K562 (cell line): ENCODE measurements at regions not wholly inside any gene's neighbourhood (a gene's known extent, or its start where the extent isn't known, plus 50 kb on each side); places are given as distances from the start of the nearest gene placed in this dataset.

Experiments used
- ATAC-seq: fragments of 200-7000 bp; cut with Tn5 transposase; 3 replicates; pipeline ENCODE4 v1.9.1; 2020; ENCODE audit warnings: moderate library complexity
- BruUV-seq: library from RNA; stranded (reverse); fragments of 400-500 nt; replicated peaks from 2 replicates; lab custom pipeline; 2021; lab: Mats Ljungman, UMichigan
- CTCF ChIA-PET: fragments of 300-600 bp; formaldehyde crosslinking; extraction: SDS; loops from one replicate; lab custom pipeline; 2021; ENCODE audit warnings: low intra/inter-chr PET ratio; lab: Yijun Ruan, JAX
- POLR2A ChIA-PET: fragments of 300-600, 350-650 bp; sonication (Branson Sonifier 250); formaldehyde crosslinking; extraction: SDS; loops from one replicate; lab custom pipeline; 2021; ENCODE audit warnings: antibody characterized with exemption, inconsistent platforms; lab: Yijun Ruan, JAX
- DNase-seq, 4 experiments: peaks; one replicate each; pipeline versions ENCODE4 v3.0.0 to v3.0.0-alpha.2; 2011 to 2018; ENCODE audit warnings: low spot score in 3 of 4, mixed read lengths in 3 of 4; ENCODE audit errors: extremely low read depth in 1 of 4
- FAIRE-seq: peaks from 2 replicates; lab custom pipeline; 2011; peaks lifted over from hg19 to GRCh38; lab: Jason Lieb, UNC
- H2AFZ ChIP-seq: 2 replicates; pipeline ENCODE4 v1.6.0; 2011; ENCODE audit warnings: low read depth, low read length, control low read depth, inconsistent platforms
- H3K27ac ChIP-seq: fragments of 200-600 bp; 3 replicates; pipeline ENCODE4 v1.8.0; 2011; ENCODE audit warnings: low read depth, mild to moderate bottlenecking, control low read depth, inconsistent platforms, low read length, moderate library complexity, mixed read lengths; ENCODE audit errors: extremely low read depth
- H3K27me3 ChIP-seq, 2 experiments: fragments of 300-600 bp in 1 of 2; 2 replicates in 1 of 2; 3 replicates in 1 of 2; pipeline versions ENCODE4 v1.6.0 to v1.8.0; 2011; ENCODE audit warnings: inconsistent platforms in 2 of 2, low read length in 2 of 2, mild to moderate bottlenecking in 1 of 2, mixed read lengths in 1 of 2, moderate library complexity in 1 of 2; ENCODE audit not compliant: control insufficient read depth in 2 of 2, insufficient read depth in 2 of 2
- H3K36me3 ChIP-seq: fragments of 300-600 bp; 3 replicates; pipeline ENCODE4 v1.8.0; 2011; ENCODE audit warnings: mild to moderate bottlenecking, low read length, inconsistent platforms; ENCODE audit not compliant: control insufficient read depth, insufficient read depth
- H3K4me1 ChIP-seq, 2 experiments: fragments of 200-600 bp in 1 of 2; replicated peaks in 1 of 2; 2 replicates in 1 of 2; 3 replicates in 1 of 2; pipeline versions ENCODE4 v1.5.1 to v1.8.0; 2011; ENCODE audit warnings: inconsistent platforms in 2 of 2, low read length in 2 of 2, mild to moderate bottlenecking in 1 of 2, mixed read lengths in 1 of 2, moderate library complexity in 1 of 2; ENCODE audit not compliant: control insufficient read depth in 2 of 2, insufficient read depth in 2 of 2
- H3K4me2 ChIP-seq: 2 replicates; pipeline ENCODE4 v1.6.1; 2011; ENCODE audit warnings: low read length, control low read depth, inconsistent platforms, mixed read lengths; ENCODE audit not compliant: insufficient read depth
- H3K4me3 ChIP-seq: fragments of 200-600 bp; sonication (generic), shearing (Covaris generic); 2 replicates; pipeline ENCODE4 v1.5.1; 2016; ENCODE audit warnings: control low read depth, inconsistent platforms
- H3K79me2 ChIP-seq: fragments of 200-600 bp; 3 replicates; pipeline ENCODE4 v1.8.0; 2011; ENCODE audit warnings: low read length, inconsistent platforms; ENCODE audit not compliant: control insufficient read depth, insufficient read depth
- H3K9ac ChIP-seq, 2 experiments: 2 replicates each; pipeline versions ENCODE4 v1.6.0 to v1.6.1; 2011; ENCODE audit warnings: low read depth in 2 of 2, low read length in 2 of 2, control low read depth in 1 of 2, inconsistent platforms in 1 of 2, mild to moderate bottlenecking in 1 of 2, mixed read lengths in 1 of 2; ENCODE audit not compliant: insufficient read depth in 1 of 2
- H3K9me1 ChIP-seq: one replicate; pipeline ENCODE4 v1.6.0; 2011; ENCODE audit warnings: inconsistent platforms, mild to moderate bottlenecking, low read length, moderate library complexity; ENCODE audit not compliant: control insufficient read depth, insufficient read depth
- H3K9me3 ChIP-seq: replicated peaks from 2 replicates; pipeline ENCODE4 v1.5.1; 2011; ENCODE audit warnings: low read depth, low read length, inconsistent platforms; ENCODE audit not compliant: control insufficient read depth, insufficient read depth
- H4K20me1 ChIP-seq: replicated peaks from 2 replicates; pipeline ENCODE4 v1.6.1; 2011; ENCODE audit warnings: low read length, inconsistent platforms, mixed read lengths; ENCODE audit not compliant: control insufficient read depth, insufficient read depth
- CBFA2T2 ChIP-seq: fragments of 450-650 bp; conservative IDR thresholded peaks from 2 replicates; pipeline ENCODE4 v1.6.1; 2017; ENCODE audit warnings: mild to moderate bottlenecking
- CBFA2T3 ChIP-seq: fragments of 450-650 bp; IDR thresholded peaks from 2 replicates; pipeline ENCODE4 v1.6.1; 2017
- ELF1 ChIP-seq: fragments of 200-800 bp; sonication (Bioruptor generic); IDR thresholded peaks from 2 replicates; pipeline ENCODE4 v1.6.1; 2016; ENCODE audit warnings: missing genetic modification characterization, missing compliant biosample characterization
- EP300 ChIP-seq: IDR thresholded peaks from 2 replicates; pipeline ENCODE4 v1.6.1; 2012; ENCODE audit warnings: low read length, improper control_type of control experiment
- ETV5 ChIP-seq: sonication (generic); formaldehyde crosslinking; IDR thresholded peaks from 2 replicates; pipeline ENCODE4 v1.4.0; 2020; ENCODE audit warnings: low read depth, mild to moderate bottlenecking, missing genetic modification reagents
- GATAD2A ChIP-seq: fragments of 450-650 bp; IDR thresholded peaks from 2 replicates; pipeline ENCODE4 v1.6.1; 2017
- MXD1 ChIP-seq: fragments of 250-450 bp; sonication (Bioruptor Pico); IDR thresholded peaks from 2 replicates; pipeline ENCODE4 v1.8.0; 2021; ENCODE audit warnings: borderline replicate concordance, mild to moderate bottlenecking, moderate library complexity; ENCODE audit not compliant: poor library complexity, severe bottlenecking
- NCOA1 ChIP-seq: fragments of 450-650 bp; IDR thresholded peaks from 2 replicates; pipeline ENCODE4 v1.6.1; 2016; ENCODE audit warnings: low read depth
- RBM14 ChIP-seq: fragments of 200-400 bp; formaldehyde crosslinking; IDR thresholded peaks from 2 replicates; pipeline ENCODE4 v1.6.1; 2018; ENCODE audit warnings: low read depth, mild to moderate bottlenecking, low read length, moderate library complexity, borderline replicate concordance; ENCODE audit not compliant: insufficient read depth
- SETDB1 ChIP-seq: IDR thresholded peaks from one replicate; pipeline ENCODE4 v1.6.1; 2012; ENCODE audit warnings: low read length, control low read depth, inconsistent platforms
- SFPQ ChIP-seq: fragments of 200-400 bp; formaldehyde crosslinking; IDR thresholded peaks from 2 replicates; pipeline ENCODE4 v1.6.1; 2017; ENCODE audit warnings: mild to moderate bottlenecking, low read depth, low read length, moderate library complexity
- WGBS: fragments of 100-300 bp; shearing (Covaris generic); methylation state at CpG from one replicate; pipeline ENCODE4 v1.1.6; 2016; ENCODE audit warnings: low coverage, mixed read lengths; ENCODE audit not compliant: insufficient coverage; ENCODE audit errors: missing lambda C conversion rate; 5-methylcytosine and 5-hydroxymethylcytosine counted together
- in situ Hi-C: fragments of 300-500 bp; cut with MboI; formaldehyde crosslinking; loops from 4 replicates; pipeline ENCODE4 v1.15.0; 2018; ENCODE audit warnings: inconsistent platforms, mixed read lengths
- intact Hi-C: fragments of 100-400 bp; cut with micrococcal nuclease; formaldehyde crosslinking; loops from 2 replicates; pipeline ENCODE4 v1.14.2; 2022

- Histone ChIP-seq H4K20me1 (no peaks in the 10 kb centered on the region), H3K27me3 (no peaks in the 10 kb centered on the region), H3K9me1 (no peaks in the 10 kb centered on the region), H3K4me1 (no peaks in the 10 kb centered on the region), H3K36me3 (no peaks in the 10 kb centered on the region), H3K79me2 (no peaks in the 10 kb centered on the region), H2AFZ (no peak overlapping the region), H3K9me3 (no peaks in the 10 kb centered on the region), H3K27ac (no peak overlapping the region), H3K4me2 (no peak overlapping the region), H3K4me3 (no peak overlapping the region), H3K9ac (no peak overlapping the region)
- intact Hi-C loops: no loop called here
- no TSS peak for BruUV-seq
- WGBS: 3% methylated on average over 4 of the region's 4 CpGs
- no peak for ATAC-seq
- POLR2A ChIA-PET: no interaction called here
- CTCF ChIA-PET: no interaction called here
- no peak for DNase-seq
- TF ChIP-seq CBFA2T2: no peak
- no peak for TF ChIP-seq CBFA2T3
- TF ChIP-seq GATAD2A: no peak
- TF ChIP-seq RBM14: no peak
- no peak for TF ChIP-seq MXD1 (CRISPR knock-in tag)
- TF ChIP-seq SETDB1: no peak
- TF ChIP-seq EP300: no peak
- TF ChIP-seq NCOA1: no peak
- no peak for TF ChIP-seq ELF1 (tag)
- no peak for TF ChIP-seq SFPQ
- no peak for TF ChIP-seq ETV5 (CRISPR knock-in tag)
- FAIRE-seq: no peak
- in situ Hi-C loops: no loop called here
Observed at GRCh38 chr4:181520790-181521189, 722.4 kb upstream of the TENM3 start.
